Thoracic aorta (tissue), 2 donors: ENCODE measurements at regions not wholly inside any gene's neighbourhood (a gene's known extent, or its start where the extent isn't known, plus 50 kb on each side); places are given as distances from the start of the nearest gene placed in this dataset.
A peak's percentile ranks its signal among the peaks of the same experiment; 100 is the strongest.

Source experiments
- ATAC-seq: fragments of 150-250 bp; one replicate; pipeline ENCODE4 v1.8.0; 2017; ENCODE audit warnings: low read depth; ENCODE audit not compliant: insufficient number of reproducible peaks, low FRiP score
- DNase-seq: peaks from one replicate; pipeline ENCODE4 v3.0.0-alpha.2; 2020; ENCODE audit warnings: low spot score
- H3K27ac ChIP-seq, 2 donors: fragments of 200-600 bp; sonication (generic); 1 replicate in 1 of 2; 2 replicates in 1 of 2; pipeline ENCODE4 v1.5.1; 2016; ENCODE audit warnings: mild to moderate bottlenecking in 2 of 2, moderate library complexity in 2 of 2
- H3K27me3 ChIP-seq: fragments of 200-600 bp; sonication (generic); replicated peaks from 2 replicates; pipeline ENCODE4 v1.6.0; 2016; ENCODE audit warnings: mild to moderate bottlenecking; ENCODE audit not compliant: insufficient read depth
- H3K36me3 ChIP-seq: fragments of 200-600 bp; sonication (generic); one replicate; pipeline ENCODE4 v1.5.1; 2016
- H3K4me1 ChIP-seq, 2 donors: fragments of 200-600 bp; sonication (generic); 1 replicate in 1 of 2; 2 replicates in 1 of 2; pipeline versions ENCODE4 v1.5.1 to v1.6.0; 2016; ENCODE audit warnings: low read depth in 2 of 2, mild to moderate bottlenecking in 1 of 2; ENCODE audit not compliant: control insufficient read depth in 1 of 2
- H3K4me3 ChIP-seq: fragments of 200-600 bp; sonication (generic); 2 replicates; pipeline ENCODE4 v1.5.1; 2016; ENCODE audit warnings: mild to moderate bottlenecking
- H3K9me3 ChIP-seq: fragments of 200-600 bp; sonication (generic); 2 replicates; pipeline ENCODE4 v1.5.1; 2016
- TF ChIP-seq, protein P1 (sequence below): fragments of 200-600 bp; sonication (generic); IDR thresholded peaks from one replicate; pipeline ENCODE4 v1.5.1; 2019; ENCODE audit warnings: antibody characterized with exemption

GRCh38 chr5:54616518-54617220, 99.1 kb downstream of the SNX18 start:
- Histone ChIP-seq H3K4me1 (peaks cover 31 to 62% of the 10 kb centered on the region in 2 donors), H3K4me3 (no peak overlapping the region), H3K9me3 (no peaks in the 10 kb centered on the region), H3K36me3 (no peaks in the 10 kb centered on the region), H3K27ac (peak overlapping the region in 1 of 2 donors; percentile 35), H3K27me3 (no peaks in the 10 kb centered on the region)
- TF ChIP-seq, protein P1, sequence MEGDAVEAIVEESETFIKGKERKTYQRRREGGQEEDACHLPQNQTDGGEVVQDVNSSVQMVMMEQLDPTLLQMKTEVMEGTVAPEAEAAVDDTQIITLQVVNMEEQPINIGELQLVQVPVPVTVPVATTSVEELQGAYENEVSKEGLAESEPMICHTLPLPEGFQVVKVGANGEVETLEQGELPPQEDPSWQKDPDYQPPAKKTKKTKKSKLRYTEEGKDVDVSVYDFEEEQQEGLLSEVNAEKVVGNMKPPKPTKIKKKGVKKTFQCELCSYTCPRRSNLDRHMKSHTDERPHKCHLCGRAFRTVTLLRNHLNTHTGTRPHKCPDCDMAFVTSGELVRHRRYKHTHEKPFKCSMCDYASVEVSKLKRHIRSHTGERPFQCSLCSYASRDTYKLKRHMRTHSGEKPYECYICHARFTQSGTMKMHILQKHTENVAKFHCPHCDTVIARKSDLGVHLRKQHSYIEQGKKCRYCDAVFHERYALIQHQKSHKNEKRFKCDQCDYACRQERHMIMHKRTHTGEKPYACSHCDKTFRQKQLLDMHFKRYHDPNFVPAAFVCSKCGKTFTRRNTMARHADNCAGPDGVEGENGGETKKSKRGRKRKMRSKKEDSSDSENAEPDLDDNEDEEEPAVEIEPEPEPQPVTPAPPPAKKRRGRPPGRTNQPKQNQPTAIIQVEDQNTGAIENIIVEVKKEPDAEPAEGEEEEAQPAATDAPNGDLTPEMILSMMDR: no peak
- ATAC-seq: no peak
- no peak for DNase-seq

GRCh38 chr5:54616031-54616430, 98.5 kb downstream of the SNX18 start:
- TF ChIP-seq, protein P1: no peak
- ATAC-seq: no peak
- DNase-seq: no peak

GRCh38 chr5:54615381-54615780, 97.8 kb downstream of the SNX18 start:
- no peak for DNase-seq

More at GRCh38 chr5:54616031-54616430, 98.5 kb downstream of the SNX18 start:
- Histone ChIP-seq H3K27me3 (no peaks in the 10 kb centered on the region), H3K9me3 (no peaks in the 10 kb centered on the region), H3K4me1 (peaks cover 30 to 62% of the 10 kb centered on the region in 2 donors), H3K36me3 (no peaks in the 10 kb centered on the region), H3K4me3 (no peak overlapping the region), H3K27ac (peak overlapping the region in 1 of 2 donors; percentile 35)

GRCh38 chr5:54612711-54613110, 95.2 kb downstream of the SNX18 start:
- no peaks in the 10 kb centered on the region for H3K9me3 ChIP-seq
- TF ChIP-seq, protein P1: no peak
- no peaks in the 10 kb centered on the region for H3K36me3 ChIP-seq
- H3K27ac ChIP-seq: no peak overlapping the region
- ATAC-seq (no peak), DNase-seq (no peak)
- H3K27me3 ChIP-seq: no peaks in the 10 kb centered on the region
- peaks cover 22 to 45% of the 10 kb centered on the region in 2 donors for H3K4me1 ChIP-seq
- H3K4me3 ChIP-seq: no peak overlapping the region

More at GRCh38 chr5:54615381-54615780, 97.8 kb downstream of the SNX18 start:
- Histone ChIP-seq H3K27me3 (no peaks in the 10 kb centered on the region), H3K36me3 (no peaks in the 10 kb centered on the region), H3K4me3 (no peak overlapping the region), H3K27ac (peak overlapping the region in 1 of 2 donors; percentile 20), H3K4me1 (peaks cover 28 to 62% of the 10 kb centered on the region in 2 donors), H3K9me3 (no peaks in the 10 kb centered on the region)
- no peak for ATAC-seq
- TF ChIP-seq, protein P1: no peak

- DNase-seq (no peak), ATAC-seq (no peak)
- H3K27ac ChIP-seq: no peak overlapping the region
- TF ChIP-seq, protein P1: no peak
- no peaks in the 10 kb centered on the region for H3K27me3 ChIP-seq
- H3K9me3 ChIP-seq: no peaks in the 10 kb centered on the region
- H3K4me1 ChIP-seq: peaks cover 18 to 45% of the 10 kb centered on the region in 2 donors
- H3K4me3 ChIP-seq: no peak overlapping the region
- H3K36me3 ChIP-seq: no peaks in the 10 kb centered on the region
These were observed 93.9 kb downstream of the SNX18 start for GRCh38 chr5:54611290-54611951.
